GM19239 (cell line): ENCODE measurements at regions not wholly inside any gene's neighbourhood (a gene's known extent, or its start where the extent isn't known, plus 50 kb on each side); places are given as distances from the start of the nearest gene placed in this dataset.

Source experiments
- DNase-seq: peaks from one replicate; pipeline ENCODE4 v3.0.0; 2011; ENCODE audit warnings: low spot score; ENCODE audit not compliant: insufficient read length
- FAIRE-seq: peaks from 2 replicates; lab custom pipeline; 2011; peaks lifted over from hg19 to GRCh38; lab: Jason Lieb, UNC

DNA sequence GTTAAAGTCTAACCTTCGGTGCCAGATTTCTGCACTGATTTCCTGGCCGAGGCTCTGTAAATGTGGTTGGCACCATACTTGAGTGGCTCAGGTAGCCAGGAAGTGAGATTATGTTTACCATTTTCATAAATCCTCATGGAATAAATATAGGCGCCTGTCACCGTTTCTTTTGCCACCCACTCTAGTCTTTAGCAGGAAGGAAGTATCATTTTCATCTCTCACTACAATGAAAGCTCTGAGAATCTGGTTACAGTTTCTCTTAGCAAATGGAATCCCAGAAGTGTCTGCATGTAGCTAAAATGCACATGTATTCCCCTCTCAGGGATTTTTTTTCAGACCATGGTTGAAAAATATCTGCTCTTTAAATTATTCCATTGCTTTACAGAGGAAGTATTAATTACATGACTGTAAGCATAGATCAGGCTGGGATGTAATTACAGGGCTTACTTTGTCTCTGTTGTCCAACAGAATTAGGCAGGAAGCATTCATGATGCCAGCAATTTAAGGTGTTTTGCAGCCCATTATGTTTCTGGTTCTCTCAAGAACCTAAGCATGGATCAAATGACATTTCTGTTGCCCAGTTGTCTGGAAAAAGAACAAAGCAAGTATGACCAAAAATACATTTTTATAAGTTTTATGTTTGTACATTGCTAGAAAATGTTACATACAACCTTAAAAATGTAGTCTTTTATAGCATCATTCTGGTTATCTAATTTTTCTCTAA lies 221.7 kb upstream of the SPRY2 start:
- no peak for DNase-seq
- no peak for FAIRE-seq

DNA sequence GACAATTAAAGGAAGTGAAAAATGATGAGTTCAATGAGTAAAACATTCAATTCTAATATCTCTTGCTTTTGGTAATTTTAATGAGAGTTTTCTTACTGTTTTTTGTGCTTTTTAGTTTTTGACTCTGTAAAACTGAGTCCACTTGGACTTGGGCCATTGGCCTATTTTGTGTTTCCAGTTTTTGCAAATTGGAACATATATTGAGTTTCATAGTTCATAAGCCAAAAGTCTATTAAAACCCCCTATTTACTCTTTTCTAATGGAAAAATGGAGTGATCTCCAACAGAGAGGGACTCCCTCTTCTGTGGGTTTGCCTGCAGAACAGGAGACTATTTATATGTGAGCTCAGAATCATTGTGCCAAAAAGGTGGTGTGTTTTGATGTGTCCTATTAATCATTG lies 219.7 kb upstream of the SPRY2 start:
- FAIRE-seq, result no peak
- DNase-seq, result no peak

DNA sequence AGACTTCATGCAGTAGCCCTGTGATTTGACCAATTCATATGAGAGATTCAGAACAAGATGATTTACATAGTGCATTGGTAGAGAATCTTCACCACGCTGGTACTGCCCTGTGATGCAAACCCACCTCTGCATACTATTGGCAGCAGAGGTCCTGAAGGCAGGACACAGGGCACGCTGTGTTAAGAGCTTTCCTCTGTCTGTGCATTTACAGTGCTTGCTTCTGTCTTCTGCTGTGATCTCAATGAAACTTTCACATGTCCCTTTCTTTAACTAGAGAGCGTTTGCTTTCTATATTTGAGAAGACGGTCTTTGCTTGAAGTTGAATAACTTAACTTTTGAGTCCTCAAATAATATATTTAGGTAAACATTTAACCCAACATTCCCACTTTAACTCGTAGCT lies 219.0 kb upstream of the SPRY2 start:
- FAIRE-seq, result no peak

DNA sequence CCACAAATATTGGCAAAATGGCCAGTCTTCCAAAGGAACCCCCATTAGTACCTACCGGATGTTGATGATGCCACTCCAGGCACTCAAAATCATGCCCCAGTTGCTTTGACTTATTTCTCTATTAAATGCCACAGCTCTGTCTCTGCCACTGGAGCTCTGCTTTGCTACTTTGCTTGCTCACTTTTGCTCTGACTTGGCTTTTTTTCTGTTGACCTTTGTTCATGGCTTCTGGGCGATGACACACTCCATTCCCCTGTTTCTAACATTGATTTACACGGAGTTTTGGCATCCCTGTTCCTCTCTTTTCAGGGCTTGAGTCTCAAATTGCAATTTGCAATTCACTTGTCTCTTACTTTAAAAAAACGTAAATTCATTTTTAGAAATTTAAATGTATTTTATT lies 217.1 kb upstream of the SPRY2 start:
- FAIRE-seq, result no peak
- no peak for DNase-seq

More for the DNA sequence above, 219.0 kb upstream of the SPRY2 start:
- DNase-seq, result no peak

DNA sequence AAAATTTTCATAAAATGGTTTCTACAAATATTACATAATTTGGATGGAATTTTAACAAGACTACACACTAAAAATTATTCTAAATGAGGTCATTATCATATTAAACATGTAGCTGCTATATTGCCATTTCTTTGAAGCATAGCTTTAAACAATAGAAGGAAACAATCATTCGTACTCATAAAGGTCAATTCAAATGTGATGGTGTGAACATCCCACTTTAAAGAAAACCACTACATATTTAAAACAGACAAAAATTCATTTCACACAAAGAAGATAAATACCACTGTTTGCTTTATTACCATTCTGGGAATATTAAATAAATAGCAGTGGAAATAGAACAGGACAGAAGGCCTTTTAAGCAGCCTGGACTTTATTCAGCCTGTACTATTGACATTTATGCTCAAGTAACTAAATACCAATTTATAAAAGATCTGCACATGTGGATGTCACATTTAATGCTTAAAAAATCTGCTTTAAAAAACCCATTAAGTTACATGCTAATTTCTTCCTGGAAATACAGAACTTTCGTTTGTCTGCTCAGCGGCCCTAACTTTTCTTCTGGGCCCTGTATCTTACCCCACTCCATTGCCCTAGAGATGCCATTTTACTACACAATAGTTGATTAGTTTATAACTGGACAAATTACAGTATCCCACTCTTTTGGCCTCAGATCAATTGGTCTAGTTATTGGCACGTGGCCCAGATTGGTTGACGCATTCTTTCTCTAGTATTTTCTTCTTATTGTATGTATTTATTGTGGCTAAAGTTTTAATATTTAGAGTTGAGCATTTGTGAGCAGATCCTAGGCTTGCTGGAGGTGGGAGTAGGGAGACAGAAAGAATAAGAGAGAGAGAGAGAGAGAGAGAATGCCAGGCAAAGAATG lies 215.1 kb upstream of the SPRY2 start:
- DNase-seq, result no peak
- FAIRE-seq, result no peak

DNA sequence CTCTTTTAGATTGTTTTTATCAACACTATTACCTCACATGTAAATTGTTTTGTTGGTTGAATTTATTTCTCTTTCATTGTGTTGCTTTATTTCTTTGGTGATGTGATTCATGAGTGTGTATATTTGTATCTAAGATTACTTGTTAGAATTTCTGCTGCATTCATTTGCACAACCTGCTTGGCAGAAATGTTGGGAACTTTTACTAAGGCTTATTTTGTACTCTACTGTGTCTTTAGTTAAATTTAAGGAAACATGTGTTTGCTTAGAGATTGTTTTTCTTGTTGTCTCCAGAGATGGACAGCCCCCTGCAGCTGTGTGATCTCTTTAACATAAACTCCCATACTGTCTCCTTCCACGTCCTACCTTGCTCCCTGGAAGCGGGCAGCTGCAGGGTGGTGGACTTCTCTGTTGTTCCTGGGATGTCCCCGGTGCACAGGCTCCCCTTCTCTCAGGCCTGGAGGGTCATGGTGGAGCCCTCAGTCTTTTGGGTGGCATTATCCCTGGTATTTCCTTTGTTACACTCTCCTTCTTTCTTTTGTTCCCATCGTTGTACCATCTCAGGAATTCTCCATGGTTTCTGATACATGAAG lies 212.0 kb upstream of the SPRY2 start:
- no peak for DNase-seq
- FAIRE-seq, result no peak

DNA sequence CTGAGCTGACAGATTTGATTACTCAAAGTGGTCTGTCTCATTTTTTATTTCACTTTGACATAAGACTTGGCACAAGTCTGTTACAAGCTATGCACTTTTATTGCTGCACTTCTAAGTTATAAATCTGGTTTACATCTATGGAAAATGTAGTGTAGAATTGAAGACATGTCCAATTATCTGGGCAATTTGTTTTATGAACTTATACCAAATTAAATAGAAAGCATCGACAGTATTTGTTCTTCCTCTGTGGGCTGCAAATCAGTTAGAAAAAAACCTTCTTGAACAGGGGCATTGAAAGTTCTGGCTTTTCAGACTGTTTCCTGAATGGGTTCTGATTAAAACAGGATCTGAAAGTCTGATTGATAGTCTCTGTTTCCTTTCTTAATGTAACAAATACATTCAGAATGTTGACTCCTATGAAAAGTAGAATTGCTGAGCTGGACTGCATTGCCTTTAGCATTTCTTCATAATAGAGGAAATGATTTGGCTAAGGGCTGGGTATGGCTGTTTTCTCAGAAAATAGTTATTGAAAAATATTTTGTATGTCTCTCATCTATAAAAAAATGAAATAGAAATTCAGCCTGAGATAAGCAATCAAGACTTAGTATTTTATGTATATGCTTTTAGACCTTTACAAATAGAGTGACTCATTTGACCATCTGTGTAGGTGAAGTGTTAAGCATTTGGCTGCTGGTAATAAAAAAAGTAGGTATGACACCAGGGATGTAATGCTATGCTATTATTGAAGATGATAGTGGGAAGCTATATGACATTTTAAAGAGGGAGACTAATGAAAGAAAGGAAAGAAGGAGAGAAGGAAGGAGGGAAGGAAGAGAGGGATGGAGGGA lies 210.9 kb upstream of the SPRY2 start:
- FAIRE-seq, result no peak
- no peak for DNase-seq

DNA sequence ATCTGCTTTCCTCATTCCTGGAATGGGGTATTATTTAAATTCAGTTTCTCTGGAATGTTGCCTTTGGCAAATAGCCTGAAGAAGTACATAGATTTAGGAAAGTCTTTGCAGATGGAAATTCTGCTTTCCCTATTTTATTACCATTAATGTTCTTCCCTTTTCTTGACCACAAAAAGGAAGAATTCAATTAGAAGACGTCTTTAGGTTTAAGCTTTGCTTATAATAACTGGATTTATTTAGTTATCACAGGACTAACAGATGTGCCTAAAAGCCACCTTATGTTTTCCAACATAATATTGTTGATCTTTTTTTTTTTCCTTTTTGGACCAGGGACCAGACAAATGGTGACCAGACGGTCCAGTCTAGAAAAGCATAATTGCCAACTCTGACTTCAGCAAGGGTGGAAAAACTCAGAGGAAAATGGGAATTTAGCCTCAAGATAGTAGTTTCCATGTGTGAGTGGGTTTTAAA lies 210.1 kb upstream of the SPRY2 start:
- no peak for FAIRE-seq

DNA sequence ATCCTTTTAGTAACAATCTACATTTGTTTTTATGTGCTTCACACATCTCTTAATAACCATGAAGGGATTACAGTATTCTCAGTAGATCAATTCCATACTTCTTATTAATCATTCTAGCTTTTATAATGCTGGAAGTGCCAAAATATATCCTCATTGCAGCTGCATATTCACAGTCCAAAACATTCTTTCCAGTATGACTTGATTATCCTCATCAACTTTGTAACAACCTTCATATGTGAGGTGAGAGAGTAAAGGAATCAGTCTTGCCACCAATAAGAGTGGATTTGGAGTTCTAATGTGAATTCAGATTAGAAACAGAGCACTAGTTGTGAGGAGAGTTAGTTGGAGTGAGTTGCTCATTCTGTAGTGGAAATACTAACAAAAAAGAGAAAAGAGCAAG lies 208.0 kb upstream of the SPRY2 start:
- FAIRE-seq, result no peak
- DNase-seq, result no peak

More for the DNA sequence above, 210.1 kb upstream of the SPRY2 start:
- DNase-seq, result no peak

DNA sequence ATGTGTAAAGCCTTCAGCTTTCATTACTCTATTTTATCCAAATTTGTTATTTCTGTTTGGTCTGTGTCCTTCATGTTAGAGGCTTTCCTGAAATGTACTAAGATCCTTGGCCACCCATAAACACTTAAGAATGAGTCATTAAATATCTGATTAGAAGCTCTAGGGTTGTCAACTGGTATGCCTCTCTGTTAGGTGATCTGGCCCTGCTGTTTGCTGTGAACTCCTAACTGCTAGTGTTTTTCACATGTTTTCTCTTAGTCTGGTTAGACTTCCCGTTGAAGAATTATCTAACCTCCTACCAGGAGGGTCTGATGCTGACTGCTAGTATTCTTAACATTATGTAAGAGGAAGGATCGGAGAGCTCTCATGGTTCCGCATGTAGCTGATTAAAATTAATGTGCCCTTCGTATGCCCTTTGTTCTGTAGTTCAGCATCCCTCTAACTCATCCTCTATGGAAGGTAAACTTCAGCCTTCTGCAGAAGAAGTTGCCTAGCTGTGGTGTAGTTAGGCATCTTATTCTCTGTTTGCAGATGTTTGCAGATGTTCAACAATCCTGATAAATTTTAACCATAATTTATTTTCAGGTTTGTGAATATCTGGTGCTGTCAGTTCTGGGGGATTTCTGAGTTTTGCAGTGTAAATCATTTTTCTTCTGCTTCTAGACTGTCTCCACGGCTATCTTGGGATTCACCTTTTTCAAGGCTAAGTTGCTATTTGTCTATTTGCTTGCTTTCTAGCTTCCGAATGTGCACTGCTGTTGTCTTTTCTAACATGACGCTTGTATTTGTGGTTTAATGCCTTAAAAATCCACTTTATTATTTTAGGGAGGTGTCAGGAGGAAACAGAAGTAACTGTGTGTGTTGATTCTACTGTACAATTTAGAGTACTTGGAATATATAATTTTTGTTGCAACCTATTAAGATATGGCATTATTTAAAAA lies 207.2 kb upstream of the SPRY2 start:
- FAIRE-seq, result no peak
- DNase-seq, result no peak

DNA sequence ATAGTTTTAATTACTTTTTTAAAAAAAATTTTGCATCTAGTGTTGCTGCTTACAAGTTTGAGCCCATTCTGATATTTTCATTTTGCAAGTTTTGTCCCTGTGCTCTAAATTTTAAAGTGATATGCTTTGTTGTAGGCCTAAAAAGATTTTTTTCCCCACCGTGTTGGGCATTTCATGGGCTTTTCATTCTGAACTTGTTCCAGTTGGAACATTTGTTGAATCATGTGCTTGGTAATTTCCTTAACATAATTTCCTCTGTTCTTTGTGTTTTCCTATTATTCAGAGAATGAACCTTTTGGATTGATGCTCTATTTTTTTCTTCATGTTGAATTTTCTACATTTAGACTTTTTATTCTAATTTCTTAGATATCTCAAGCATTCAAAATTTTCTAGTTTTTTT lies 206.4 kb upstream of the SPRY2 start:
- no peak for FAIRE-seq
- DNase-seq, result no peak

DNA sequence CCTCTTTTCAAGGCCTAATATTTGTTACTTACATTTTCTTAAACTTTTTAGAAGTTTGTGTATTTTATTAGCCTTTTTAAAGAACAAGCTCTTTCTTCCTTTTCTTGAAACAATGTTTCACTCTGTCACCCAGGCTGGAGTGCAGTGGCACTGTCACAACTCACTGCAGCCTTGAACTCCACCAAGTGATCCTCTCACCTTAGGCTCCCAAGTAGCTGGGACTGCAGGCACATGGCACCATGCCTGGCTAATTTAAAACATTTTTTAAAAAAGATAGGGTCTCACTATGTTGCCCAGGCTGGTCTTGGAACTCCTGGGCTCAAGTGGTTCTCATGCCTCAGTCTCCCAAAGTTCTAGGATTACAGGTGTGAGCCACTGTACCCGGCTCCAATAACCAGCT lies 192.2 kb upstream of the SPRY2 start:
- no peak for FAIRE-seq
- no peak for DNase-seq

DNA sequence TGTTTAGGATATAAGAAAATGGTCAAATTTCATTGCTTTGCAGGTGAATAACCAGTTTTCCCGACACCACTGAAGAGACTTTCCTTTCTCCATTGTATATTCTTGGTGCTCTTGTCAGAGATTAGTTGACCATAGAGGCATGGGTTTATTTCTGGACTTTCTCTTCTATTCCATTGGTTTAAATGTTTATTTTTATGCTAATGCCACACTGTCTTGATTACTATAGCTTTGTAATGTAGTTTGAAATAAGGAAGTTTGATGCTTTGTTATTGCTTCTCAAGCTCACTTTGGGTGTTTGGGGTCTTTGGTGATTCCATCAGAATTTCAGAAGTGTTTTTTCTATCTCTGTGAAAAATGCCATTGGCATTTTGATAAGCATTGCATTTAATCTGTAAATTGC lies 190.0 kb upstream of the SPRY2 start:
- no peak for FAIRE-seq
- no peak for DNase-seq

DNA sequence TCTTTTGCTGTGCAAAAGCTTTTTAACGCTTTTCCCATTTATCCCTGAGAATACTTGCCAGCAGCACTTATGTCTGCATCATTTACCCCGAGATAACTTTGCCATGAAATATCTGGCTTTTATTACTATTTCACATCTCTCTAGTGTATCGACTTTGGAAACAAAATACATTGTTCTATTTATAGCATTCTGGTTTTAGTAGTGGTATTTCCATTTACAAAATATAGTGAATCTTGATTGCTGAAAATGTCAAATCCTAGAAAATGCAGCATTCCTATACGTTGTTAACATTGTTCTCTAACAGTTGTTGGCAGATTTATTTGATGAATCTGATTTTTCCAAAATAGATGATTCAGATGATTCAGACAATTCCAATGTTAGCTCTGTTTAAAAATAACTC lies 189.3 kb upstream of the SPRY2 start:
- FAIRE-seq, result no peak
- no peak for DNase-seq

DNA sequence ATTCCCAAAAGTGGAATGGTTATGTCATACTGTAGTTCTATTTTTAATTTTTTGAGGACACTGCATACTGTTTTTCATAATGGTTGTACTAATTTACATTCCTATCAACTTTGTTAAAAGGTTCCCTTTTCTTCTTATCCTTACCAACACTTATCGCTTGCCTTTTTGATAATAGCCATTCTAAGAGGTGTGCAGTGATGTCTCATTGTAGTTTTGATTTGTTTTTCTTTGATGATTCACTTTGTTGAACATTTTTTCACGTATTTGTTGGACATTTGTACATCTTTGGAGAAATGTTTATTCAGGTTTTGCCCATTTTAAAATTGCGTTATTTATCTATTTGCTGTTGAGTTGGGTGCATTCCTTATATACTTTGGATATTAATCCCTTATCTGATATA lies 188.8 kb upstream of the SPRY2 start:
- FAIRE-seq, result no peak
- DNase-seq, result no peak

DNA sequence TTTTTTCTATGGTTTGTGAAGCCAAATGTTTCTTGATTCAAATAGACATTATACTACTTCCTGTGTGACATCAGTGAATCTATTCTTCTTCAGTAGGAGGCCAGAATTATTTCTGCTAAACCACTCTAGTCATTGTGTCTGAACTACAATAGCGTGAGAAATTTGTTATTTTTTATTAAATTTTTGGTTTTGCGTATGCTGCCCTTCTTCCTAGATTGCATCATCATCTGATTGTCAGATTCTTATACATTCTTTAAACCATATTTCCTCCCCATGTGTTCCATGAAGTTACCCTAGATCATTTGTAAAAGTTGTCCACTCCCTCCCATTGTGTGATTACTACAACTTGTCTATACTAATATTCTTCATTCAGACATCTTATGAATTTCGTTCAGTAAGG lies 187.8 kb upstream of the SPRY2 start:
- FAIRE-seq (no peak), DNase-seq (no peak)

DNA sequence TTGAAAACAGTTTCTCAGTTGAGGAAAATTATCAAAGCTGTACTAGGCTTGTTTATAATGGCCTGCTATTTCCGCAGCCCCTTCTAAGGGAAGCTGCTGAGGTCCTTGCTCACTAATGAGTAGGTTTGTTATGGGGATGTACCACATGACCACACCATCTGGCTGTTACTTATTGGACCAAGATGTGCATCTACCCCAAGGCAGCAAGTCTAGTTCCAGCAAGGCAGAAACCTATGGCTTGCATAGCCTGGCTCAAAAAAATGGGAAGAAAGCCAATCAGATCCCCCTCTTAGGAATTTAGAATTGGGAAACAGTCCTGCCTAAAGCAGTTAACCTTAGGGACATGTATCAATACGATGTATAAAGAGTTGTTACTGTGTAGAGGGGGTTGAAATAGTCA lies 186.5 kb upstream of the SPRY2 start:
- DNase-seq, result no peak
- FAIRE-seq, result no peak

DNA sequence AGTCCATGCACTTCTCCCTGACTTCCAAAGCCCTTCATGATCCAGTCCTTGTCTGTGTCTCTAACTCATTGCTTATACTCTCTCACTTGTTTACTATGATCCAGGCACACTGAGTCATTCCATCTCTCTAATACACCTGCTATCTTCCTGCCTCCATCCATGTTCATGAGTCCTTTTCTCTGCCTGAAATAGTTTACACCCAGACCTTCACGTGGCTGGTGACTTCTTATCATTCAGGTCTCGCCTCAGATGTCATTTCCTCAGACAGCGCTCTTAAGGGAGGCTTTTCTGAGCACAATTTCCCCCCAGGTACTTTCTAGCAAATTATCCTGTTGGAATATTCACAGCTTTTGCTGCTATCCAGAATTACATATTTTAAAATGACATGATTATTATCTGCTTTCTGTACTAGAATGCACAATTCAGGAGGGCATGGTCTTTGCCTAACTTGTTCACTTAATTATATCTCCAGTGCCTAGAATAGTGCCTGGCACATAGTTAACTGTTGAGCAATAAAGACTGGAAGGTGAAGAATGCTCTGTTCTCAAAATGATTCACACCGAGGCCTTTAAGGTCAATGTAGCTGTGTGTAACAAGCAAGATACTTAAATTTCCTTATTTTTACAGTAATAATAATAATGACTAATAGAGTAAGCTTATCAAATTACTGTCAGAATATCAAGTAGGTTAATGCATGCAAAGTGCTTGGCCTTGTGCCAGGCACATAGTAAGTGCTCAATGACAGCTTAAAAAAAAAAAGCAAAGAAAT lies 183.7 kb upstream of the SPRY2 start:
- DNase-seq (no peak), FAIRE-seq (no peak)

DNA sequence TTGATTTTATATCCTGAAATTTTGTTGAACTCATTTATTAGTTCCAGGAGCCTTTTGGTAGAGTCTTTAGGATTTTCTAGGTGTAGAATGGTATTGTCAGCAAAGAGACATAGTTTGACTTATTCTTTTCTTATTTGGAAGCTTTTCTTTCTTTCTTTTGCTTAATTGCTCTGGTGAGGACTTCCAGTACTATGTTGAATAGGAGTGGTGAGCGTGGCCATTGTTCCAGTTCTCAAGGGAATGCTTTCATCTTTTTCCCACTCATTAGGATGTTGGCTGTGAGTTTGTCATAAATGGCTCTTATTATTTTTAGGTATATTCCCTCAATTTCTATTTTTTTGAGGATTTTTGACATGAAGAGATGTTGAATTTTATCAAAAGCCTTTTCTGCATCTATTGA lies 182.2 kb upstream of the SPRY2 start:
- FAIRE-seq, result no peak
- DNase-seq, result no peak
